LNCaP clone FGC (cell line): ENCODE measurements at regions not wholly inside any gene's neighbourhood (a gene's known extent, or its start where the extent isn't known, plus 50 kb on each side); places are given as distances from the start of the nearest gene placed in this dataset.

Source experiments
- DNase-seq: peaks from one replicate; pipeline ENCODE4 v3.0.0-alpha.2; 2011; ENCODE audit warnings: low read depth
- H3K4me3 ChIP-seq: 2 replicates; pipeline ENCODE4 v1.5.1; 2011; ENCODE audit warnings: mild to moderate bottlenecking, low read depth, low read length, control low read depth
- TF ChIP-seq, protein P1 (sequence below): IDR thresholded peaks from 2 replicates; pipeline ENCODE4 v1.5.1; 2012; ENCODE audit warnings: mild to moderate bottlenecking; ENCODE audit not compliant: control insufficient read depth, insufficient read depth; ENCODE audit errors: extremely low read depth

DNA sequence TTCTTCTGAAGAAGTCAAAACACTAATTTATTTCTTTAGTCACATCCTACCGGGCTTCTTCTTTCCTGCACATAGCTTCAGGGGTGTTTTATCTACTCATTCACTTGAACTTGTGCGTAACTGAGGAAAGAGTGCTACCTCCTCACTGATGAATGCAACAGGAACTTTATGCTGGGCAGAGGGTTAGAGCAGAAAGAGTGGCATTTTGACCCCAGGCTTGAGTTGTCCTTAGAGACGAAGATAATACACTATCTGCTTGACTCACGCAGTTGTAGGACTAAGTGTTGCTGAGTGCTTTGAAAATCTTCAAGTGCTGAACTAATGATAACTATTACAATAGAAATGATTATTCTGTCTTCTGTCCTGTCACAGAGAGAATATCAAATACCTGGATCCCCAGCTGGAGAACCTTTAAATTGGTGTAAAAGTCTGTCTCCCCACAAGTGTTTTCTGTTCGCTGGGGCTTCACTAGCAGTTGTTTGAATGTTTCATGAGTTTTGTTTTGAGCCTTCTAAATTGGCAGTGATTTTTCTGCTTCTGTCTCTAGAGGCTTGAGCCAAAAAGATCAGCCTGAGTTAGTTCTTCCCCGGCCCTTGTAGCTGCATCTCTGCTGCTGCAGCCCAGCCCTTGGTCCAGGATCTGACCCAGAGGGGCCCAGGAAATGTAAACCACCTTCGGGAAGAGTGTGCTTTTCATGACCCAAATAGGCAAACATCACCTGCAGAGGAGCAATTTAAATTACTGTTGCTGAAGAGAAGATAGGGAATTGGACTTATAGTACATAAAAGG lies 86.3 kb upstream of the LGALSL start:
- TF ChIP-seq, protein P1, sequence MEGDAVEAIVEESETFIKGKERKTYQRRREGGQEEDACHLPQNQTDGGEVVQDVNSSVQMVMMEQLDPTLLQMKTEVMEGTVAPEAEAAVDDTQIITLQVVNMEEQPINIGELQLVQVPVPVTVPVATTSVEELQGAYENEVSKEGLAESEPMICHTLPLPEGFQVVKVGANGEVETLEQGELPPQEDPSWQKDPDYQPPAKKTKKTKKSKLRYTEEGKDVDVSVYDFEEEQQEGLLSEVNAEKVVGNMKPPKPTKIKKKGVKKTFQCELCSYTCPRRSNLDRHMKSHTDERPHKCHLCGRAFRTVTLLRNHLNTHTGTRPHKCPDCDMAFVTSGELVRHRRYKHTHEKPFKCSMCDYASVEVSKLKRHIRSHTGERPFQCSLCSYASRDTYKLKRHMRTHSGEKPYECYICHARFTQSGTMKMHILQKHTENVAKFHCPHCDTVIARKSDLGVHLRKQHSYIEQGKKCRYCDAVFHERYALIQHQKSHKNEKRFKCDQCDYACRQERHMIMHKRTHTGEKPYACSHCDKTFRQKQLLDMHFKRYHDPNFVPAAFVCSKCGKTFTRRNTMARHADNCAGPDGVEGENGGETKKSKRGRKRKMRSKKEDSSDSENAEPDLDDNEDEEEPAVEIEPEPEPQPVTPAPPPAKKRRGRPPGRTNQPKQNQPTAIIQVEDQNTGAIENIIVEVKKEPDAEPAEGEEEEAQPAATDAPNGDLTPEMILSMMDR, result no peak
- no peak for DNase-seq
- H3K4me3 ChIP-seq, result no peak overlapping the region

DNA sequence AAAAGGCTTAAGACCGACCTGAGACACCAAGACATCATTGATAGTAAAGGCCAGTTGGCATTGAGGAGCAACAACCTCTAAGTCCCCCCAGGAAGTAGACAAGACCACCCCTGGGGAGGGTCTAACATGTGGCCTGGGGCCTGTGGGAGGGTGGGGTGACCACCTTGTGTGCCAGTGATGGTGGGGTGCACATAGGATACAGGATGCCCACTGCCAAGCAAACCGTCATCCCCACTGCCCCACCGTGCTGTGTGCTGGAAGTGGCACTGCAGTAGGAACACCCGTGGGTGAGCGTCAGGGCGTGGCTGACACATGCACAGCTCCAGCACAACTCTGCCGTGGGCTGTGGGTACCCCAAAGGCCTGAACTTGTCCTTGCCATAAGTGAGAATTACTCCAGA lies 84.3 kb upstream of the LGALSL start:
- H3K4me3 ChIP-seq, result no peak overlapping the region
- TF ChIP-seq, protein P1, result no peak
- no peak for DNase-seq

DNA sequence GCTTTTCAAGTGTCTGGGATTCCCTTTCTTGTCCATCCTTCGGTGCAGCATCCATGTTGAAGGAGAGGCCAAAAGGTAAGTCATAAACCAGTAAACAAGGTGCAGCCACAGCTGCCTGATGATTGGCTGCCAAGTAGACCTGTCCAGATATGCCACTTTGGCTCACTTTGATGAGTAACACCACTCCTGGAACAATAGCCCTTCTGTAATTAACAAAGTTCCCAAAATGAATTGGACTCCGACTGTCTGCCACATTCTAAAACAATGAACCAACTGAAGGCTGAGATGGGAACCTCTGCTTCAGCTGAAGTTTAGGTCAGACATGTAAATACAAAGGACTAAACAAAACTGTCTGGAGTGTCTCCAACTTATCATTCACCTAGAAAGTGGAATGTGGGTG lies 82.2 kb upstream of the LGALSL start:
- H3K4me3 ChIP-seq, result no peak overlapping the region
- TF ChIP-seq, protein P1, result no peak
- DNase-seq, result no peak

DNA sequence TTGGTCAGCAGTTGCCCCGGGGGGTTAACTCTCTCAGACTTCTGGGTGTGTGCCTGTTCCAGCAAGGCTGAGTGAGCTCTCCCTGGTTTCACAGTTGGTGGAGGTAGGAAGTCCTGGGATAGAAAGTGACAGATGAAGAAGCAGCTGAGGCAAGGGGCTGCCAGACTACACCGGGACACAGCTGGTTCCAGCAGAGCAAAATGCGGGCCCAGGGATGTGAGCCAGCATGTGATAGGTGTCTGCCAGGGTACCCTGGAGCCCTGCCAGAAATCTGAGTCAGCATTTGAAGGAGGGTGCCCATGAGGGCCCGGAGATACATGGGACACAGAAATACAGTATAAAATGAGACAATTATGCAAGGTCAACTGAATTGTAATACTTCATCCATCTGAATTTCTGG lies 79.3 kb upstream of the LGALSL start:
- no peak for DNase-seq
- no peak overlapping the region for H3K4me3 ChIP-seq
- TF ChIP-seq, protein P1, result no peak

DNA sequence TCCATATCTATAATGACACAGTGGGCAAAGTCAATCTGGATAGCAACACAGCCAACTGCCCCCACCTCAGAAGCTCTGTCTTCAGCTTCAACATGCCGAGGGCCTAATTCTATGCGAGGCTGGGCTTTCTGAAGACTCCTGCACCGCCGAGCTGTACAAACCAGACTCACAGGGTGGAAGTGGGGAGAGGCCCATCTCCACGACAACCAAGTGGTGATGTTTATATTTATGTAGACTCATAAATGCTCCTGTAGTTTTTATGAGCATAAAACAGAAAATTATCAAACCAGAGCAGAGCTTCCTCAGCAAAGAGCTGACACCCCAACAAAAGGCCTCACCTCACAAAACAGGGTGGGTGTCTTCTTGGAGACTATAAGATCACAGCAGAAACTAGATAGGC lies 77.0 kb upstream of the LGALSL start:
- DNase-seq, result no peak
- TF ChIP-seq, protein P1, result no peak
- H3K4me3 ChIP-seq, result no peak overlapping the region

DNA sequence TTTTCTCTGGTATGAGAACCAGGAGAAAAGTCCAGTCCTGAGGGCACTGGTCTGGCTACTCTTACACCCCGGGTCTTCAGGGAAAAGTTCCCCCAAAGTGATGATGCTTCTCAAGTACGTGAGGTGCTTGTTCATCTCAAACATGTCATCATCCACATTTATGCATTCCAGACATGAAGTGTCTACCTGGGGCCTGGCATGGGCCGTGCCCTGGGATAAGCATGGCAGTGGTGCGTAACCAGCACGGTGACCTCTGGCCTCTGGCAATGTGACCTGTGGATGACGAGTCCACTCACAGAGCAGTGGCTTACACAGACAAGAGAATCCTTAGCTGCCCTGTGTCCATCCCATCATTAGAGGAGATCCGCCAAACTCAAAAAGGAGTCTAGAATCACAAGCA lies 74.8 kb upstream of the LGALSL start:
- TF ChIP-seq, protein P1, result no peak
- no peak for DNase-seq
- H3K4me3 ChIP-seq, result no peak overlapping the region
